Stimulated activated CD4-positive, alpha-beta T cell treated with anti-CD3 and anti-CD28 coated beads, Interleukin-4, amount 100 ng/mL, for 4 hours (primary cell): ENCODE measurements at regions not wholly inside any gene's neighbourhood (a gene's known extent, or its start where the extent isn't known, plus 50 kb on each side); places are given as distances from the start of the nearest gene placed in this dataset.

ENCODE experiments used
- DNase-seq, 2 experiments: peaks; one replicate each; pipeline ENCODE4 v3.0.0-alpha.2; 2020

DNA sequence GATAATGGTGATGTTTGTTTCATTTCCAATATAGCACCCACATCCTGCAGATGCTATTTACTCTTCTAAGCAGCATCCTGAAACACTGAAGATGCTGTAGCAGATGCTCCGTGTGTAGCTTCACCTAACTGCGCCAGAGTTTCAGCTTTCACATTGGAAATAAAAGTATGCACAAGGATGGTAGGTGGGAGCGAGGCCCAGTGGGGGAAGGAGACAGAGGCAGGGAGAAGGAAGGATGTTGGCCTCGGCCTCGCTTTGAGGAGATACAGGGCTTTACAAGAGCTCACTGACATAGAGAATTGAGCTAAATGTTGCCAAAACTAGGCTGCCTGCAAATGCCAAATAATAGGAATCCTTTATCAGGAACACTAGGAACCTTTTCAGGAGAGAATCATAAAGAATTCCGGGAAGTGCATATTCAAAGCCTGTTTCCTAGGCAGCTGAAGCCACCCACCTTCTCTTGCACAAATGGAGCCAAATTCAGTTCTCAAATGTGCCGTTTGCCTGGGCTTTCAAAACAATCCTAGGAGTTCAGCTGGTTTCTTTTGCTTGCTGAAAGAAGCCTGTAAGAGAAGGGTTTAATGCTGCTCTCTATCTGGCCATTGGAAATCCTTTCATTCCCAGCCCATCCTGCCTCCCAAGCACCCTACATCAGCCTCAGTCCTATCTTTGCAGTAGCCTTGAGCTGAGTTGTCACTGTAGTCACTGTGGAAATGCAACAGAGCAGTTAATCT lies 135.4 kb upstream of the ATP1B1 start:
- DNase-seq: no peak

DNA sequence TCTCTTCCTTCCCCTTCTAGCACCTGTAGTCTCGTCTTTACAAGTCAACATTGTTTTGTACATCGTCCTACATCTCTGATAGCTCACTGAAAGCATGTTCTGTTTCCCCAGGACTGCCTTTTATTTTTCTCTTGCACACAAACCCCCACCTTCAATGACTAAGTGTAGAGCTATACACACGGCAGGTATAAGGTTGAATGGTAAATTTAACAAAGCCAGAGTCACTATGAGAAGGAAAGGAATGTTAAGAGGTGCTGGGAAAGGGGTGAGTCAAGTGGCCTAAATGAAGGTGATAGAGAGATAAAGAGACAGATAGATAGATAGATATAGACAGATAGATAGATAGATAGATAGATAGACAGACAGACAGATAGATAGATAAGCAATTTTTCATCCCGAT lies 134.3 kb upstream of the ATP1B1 start:
- no peak for DNase-seq

DNA sequence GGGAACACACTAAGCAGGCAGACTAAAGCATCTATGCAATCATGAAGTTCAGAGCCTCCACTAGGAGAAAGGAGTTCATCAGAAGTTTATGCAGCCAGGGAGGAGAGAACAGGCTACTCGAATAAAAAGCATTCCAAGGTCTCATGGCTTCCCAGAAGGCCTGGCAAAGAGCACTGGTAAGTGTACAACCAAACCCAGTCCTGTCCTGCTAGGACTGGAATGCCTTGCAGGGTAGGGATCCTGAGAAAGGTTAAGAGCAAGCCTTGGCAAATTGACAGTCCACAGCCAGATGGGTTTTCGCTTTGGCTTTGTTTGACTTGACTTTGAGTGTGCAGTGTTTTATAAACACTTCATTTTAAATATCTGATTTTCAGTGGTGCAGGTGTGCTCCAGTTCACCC lies 133.6 kb upstream of the ATP1B1 start:
- DNase-seq: no peak

DNA sequence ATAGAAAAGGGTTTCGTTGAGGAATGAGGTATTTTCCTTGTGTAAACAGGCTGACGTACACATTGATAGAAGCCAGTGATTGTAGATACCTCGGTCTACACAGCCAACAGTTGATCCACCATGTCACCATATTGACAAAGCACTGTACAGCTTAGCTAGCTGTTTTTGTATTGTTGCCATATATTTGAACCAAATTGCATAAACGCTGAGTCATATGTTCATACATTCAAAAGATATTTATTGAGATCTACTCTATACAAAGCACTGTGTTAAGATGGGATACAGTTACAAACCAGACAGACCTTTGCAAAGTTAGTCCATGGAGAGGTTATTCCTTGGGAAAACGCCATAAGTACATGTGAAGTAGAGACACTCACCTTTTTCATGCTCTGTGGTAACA lies 132.4 kb upstream of the ATP1B1 start:
- DNase-seq: no peak

DNA sequence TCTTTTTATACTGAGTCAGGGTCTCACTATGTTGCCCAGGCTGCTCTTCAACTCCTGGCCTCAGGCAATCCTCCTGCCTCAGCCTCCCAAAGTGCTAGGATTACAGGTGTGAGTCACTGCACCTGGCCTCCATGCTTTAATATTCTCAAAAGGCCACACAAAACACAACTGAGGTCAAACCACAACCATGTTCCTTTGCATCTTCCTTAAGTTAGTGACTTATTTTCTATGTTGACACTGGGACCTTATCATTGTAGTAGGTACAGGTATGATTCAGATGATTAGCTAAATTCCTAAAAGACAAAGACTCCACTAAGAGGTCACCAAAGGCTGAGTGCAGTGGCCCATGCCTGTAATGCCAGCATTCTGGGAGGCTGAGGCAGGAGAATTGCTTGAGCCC lies 131.9 kb upstream of the ATP1B1 start:
- no peak for DNase-seq

DNA sequence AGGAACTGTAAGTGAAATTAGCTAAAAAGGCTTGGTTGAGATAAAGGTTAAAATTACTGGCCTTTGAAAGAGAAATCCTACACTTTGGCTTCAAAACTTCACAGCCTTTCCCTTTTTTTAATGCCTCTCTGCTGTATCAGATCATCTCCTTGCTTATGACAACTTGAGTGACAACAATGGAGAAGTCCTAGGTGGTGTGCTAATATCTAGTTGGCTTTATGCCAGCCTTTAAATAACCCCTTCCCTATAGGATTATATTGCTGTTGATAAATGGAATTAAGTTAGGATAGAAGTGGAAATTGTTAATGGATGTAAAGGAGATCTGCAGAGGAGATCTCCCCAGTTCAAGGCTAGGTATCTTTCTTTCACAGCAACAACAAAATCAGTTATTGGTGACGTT lies 130.2 kb upstream of the ATP1B1 start:
- DNase-seq: no peak

DNA sequence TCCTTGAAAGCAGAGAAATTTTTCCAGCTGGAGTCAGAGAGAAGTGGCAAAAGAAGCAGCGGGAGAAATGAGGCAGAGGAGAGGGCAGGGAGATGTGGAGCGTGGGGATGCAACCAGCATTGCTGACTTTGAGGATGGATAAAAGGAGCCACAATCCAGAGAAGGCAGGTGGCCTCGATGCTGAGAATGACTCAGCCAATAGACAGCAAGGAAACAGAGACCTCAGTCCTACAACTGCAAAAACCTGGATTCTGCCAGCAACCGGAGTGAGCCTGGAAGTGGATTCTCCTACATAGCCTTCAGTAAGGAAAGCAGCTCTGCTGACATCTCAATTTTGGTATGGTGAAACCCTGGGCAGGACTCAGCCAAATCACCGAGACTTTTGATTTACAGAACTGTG lies 128.9 kb upstream of the ATP1B1 start:
- DNase-seq: no peak

DNA sequence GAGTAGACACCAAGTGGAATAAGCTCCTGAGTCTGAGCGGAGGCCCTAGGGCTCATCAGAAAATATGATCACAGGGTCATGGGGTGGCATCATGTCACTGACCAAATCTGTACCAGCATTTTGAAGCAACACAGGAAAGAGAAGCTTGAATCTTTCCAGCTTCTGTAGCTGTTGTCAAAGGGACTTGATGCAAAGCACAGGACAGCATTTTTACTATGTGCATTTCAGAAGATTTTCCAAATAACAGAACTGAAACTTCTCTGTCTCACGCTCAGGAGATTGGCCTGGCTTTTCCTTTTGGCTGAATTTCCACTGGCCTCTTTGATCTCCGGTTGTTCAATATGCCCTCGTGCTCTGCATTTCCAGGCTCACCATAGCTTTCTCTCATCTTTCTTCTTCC lies 127.2 kb upstream of the ATP1B1 start:
- DNase-seq: no peak

DNA sequence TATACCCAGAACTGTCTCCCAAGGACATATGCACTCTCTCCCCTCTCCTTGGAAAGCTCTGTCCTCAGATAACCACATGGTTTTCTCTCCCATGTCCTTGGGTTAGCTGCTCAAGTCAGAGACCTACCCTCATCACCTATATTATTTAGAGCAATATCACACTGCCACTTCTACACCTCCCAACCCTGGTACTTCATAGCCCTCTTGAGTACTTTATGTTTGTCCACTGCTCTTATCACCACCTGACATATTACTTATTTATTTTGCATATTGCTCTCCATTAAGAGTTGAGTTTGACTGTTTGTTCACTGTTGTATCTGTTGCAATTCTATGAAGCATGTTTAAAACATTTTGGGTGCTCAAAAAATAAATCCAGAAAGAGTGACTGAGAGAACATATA lies 126.3 kb upstream of the ATP1B1 start:
- no peak for DNase-seq

DNA sequence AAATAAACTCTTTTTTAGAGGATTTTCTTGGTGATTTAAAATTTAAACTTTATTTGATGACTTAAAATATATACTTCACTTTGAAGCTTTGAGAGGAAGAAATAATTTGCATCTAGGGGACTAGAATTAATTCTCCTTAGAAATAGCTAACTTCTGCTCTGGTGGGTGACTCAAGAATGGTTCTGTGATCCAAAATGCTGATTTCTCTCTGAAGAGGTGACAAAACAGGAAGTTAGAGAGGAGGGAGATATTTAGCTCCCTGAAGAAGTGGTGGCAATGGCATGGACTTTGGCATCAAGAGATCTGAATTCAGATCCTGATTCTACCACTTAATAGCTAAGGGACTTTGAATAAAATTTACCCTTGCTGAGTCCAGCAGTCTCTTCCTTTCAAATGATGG lies 125.8 kb upstream of the ATP1B1 start:
- DNase-seq: no peak

DNA sequence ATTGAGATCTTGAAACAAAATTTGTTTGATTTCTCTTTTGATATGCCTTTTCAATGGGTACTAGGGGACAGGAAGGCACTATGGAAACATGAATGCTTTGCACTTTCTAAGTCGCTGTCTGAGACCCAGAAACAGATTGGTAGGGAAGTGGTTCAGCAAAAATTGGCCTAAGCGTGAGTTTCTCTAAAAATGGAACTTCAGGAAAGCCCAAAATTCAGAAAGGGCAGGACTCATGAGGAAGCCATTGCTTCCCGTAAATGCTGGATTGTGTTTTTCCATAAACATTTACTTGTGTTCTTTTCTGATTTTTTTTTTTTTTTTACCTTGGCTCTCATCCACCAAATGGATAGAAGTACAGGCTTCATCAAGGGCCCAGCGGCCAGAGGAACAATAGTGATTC lies 123.7 kb upstream of the ATP1B1 start:
- no peak for DNase-seq

DNA sequence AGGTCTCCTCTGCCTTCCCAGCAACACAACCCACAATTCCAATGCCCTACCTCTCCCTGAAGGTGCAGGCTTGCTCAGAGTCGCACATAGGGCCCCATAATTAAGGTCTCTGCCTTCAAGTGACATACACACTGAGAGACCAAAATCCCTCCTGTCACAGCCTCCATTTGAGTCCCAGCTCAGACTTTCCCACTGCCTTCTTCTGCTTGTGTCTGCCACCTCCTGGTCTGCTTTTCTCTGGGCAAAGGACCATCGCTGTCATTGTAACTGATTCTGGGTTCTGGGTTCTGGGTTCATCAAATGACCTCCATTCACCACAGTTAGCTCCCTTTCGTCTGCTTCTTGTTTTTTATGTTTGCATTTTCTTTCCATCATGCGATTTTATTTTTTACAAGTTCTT lies 119.2 kb upstream of the ATP1B1 start:
- no peak for DNase-seq

DNA sequence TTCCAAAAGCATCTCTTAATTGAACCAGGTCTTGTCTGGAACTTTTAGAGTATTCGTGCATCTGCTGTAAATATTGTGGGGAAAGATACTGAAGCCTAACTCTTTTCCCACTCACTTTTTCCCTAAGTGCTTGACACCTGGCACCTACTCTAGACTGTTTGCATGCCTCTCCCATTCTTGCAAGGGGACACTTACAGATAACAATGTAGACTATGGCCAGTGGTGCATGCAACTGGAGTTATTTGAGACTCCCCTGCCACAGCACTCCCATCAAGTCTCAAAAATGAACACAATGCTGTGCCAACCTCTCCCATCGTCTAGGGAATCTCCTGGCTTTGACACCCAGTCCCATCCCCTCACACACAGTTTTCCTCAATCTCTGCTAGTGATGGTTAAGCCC lies 118.6 kb upstream of the ATP1B1 start:
- DNase-seq: no peak

DNA sequence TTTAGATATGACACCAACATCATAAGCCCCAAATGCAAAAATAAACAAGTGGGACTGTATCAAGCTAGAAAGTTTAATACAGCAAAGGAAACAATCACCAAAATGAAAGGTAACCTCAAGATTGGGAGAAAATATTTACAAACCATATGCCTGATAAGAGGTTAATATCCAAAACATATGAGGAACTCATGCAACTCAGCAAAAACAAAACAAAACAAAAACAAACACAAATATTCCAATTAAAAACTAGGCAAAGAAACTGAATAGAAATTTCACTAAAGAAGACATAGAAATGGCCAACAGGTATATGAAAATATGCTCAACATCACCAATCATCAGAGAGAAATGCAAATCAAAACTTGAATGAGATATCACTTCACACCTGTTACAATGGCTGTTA lies 116.5 kb upstream of the ATP1B1 start:
- DNase-seq: no peak

DNA sequence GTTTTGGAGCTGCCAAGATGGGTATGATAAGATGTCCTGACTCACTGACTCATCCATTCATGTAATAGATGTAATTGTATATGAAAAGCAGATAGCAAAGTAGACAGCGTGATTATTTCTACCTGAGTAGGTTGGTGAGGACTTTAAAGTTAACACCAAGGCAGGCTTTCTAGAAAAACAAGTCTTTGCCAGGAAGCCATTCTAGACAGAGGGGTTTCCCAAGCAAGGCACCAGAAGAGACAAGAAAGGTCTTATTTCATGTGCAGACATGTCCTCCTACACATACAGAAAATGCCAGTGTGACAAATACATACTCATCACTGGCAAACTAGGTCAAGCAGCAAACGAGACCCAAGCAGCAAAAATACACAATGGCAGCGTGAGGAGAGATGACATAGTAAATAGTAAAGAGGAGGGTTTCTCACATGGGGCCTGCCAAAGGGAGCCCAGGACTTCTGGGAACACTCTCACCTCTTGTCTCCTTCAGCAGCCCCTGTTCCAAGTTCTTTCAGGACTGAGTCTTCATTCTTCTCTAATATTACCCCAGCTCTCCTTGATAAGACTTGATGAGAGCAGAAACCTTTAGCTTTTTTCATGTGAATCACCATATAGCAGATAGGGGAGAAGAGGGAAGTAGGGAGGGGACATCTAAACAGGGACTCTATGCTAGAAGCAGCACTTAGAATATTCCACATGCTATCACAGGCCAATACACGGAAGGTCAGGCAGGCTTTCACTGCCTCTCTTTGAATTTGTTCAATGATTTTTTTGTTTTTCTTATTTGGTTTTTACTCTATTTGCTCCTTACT lies 114.6 kb upstream of the ATP1B1 start:
- peak in 1 of 2 experiments; percentile 19 for DNase-seq

DNA sequence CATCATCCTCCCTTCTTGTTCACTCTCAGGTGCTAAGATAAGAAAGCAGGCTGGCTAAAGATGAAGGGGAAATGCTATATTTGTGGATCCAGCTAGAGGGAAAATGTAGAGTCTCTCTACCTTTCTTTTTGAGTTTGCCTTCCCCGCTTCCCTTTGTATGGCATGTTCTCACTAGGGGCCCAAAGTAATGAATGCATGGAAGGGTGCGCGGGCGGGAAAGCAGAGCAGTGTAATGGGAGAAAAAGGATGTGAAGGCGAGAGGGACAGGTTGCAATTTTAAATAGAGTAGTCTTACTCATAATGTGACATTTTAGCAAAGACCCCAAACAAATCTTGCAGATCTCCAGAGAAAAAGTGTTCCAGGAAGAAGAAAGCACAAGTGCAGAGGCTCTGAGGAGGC lies 105.1 kb upstream of the ATP1B1 start:
- DNase-seq: no peak

DNA sequence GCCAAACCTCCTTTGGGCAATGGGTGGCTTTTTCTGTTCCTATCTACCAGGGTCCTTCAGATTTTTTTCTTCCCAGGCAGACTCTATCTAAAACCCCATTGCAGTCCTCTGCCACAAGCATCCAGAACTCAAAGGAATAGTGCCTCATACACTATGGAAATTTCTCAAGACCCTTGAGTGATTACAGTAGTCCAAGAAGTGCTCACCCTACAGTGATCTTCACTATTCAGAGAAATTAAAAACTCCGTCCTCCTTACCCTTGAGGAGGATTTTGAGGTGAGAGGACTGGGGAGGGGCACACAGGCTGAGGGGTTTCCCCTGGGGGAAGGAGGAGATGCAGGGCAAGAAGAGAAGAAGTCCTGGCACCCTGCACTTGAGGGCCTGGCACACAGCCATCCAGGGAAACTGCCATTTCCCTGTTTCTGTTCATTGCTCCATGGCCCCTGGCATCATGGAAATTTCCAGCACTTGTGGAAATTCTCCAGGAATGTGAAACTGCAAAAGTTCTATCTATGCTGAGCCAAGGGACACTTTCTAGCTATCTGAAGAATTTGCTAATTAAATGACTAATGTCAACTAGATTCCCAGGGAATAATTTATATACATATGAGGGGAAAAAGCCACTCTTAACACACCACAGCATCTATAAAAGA lies 102.5 kb upstream of the ATP1B1 start:
- DNase-seq: no peak

DNA sequence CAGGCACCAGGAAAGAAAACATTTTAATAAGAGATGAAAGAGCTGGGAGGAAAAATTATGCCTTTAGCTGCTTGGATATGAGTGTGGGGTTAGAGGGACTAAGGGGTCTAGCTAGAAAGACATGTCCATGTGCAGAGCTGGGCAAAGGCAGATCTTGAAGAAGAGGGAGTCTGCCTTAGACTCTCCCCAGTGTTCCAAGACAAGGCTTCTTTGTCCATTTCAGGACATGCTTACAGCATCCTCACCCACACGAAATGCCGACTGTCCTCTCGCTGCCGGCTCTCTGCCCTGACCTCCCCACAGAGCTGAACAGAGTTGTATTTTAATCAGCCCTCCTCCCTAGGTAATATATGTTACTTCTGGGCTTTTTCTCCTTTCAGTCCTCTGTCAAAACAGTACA lies 100.7 kb upstream of the ATP1B1 start:
- DNase-seq: no peak

DNA sequence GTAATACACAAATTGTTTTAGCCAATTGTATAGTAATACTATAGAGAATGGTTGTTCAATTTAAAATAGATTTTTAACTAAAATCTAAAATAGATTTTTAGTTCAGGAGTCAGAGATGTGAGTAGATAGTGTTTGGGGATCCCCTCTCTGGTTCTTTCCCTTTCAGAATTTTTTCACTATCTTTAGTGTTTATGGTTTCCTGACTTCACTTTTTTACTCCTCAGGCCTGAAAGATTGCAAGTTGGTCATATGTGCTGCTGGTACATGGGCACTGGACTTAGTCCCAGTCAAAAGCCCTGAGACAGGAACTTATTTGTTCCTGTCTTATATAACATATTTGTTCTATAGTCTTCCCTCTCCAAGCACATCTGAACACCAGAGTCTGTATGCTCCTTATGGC lies 96.8 kb upstream of the ATP1B1 start:
- DNase-seq: no peak

DNA sequence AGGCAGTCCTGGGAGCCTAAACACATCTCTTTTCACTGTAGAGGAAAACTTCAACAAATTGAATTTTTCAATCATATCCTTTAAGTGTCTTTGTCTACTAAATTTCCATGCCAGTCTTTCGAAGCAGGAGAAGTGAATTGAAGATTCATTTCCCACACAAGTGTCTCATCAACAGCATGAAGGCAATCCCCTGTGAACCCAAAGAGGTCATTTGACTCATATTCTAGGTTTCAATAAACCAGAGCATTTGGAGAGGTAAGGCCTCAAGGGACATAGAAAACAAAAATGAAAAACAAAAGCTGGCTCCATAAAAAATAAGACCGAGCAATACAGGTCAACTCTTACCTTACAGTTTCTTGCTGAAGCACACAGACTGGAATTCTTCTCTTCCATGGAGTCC lies 94.1 kb upstream of the ATP1B1 start:
- no peak for DNase-seq

DNA sequence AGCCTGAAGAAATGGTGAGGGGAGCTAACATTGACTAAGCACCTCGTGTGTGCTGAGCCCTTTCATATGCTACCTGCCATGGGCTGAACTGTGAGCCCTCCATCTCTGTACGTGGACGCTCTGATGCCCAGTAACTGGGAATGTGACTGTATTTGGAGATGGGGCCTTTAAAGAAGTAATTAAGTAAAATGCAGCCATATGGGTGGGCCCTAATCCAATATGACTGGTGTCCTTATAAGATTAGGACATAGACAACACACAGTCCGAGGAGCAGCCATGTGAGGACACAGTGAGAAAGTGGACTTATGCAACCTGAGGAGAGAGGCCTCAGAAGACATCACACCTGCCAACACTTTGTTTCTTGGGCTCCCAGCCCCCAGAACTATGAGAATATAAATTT lies 92.7 kb upstream of the ATP1B1 start:
- no peak for DNase-seq

DNA sequence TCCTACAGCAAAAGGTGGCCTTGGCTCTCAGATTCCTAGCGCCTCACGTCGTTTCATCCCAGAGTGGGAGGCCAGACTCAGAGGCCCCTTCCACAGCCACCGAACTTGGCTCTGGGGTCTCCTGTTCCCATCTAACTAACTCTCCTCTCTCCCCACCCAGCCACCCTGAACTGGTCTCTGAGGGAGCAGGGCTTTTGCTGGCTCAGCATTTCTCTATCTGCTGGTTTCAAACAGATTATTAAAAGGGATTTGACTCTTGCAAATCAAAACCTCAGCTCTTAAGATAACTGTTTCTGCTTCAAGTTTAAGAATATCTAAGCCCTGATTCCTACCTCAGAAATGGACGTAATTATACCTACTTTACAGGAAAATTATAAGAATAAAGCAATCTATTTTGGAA lies 91.0 kb upstream of the ATP1B1 start:
- no peak for DNase-seq

DNA sequence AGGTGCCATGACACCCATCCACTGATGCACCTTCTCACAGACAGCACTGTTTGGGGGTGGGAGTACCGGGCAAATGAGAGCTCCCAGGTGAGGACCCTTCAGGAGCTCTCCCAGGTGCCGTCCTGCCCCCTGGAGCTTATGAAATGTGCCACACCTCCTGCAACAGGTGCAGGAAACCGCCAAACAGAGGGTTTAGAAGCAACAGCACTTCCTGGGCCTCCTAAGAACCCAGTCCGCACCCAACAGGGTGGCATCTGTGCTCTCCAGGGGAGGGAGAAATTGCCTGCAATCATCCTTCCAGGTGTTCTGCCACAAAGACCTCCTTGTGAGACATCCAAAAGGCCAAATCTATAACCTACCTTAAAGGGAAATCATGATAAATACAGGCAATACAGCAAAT lies 87.7 kb upstream of the ATP1B1 start:
- no peak for DNase-seq

DNA sequence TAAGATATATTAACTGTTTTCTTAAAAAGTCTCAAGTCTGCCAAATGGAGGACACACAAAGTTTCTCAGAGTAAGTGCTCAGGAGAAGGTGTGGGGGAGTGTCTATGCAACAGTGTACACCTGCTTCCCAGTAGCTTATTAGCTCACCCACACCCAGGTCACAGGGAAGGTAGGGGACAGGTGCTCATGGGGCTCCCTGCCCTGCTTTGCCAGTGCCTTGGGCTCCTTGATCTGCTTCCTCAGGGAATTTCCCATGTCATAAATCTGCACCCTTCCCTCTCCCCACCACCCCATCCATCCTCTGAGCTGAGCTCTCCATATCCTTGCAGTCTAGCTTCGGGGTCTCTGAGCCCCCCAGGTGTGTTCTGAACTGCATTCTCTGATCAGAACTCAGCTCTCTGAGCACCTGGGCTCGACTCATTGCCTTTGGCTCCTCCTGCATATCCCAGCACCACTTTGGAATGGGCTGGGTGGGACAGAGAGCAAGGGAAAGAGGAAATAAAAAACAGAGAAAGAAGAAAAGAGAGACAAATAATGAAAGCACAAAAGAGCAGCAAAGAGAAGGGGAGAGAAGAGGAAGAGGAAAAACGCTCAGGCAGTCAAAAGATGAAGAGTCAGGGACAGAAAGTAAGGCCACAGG lies 87.0 kb upstream of the ATP1B1 start:
- DNase-seq: no peak
